GM18907 (cell line): ENCODE measurements at regions not wholly inside any gene's neighbourhood (a gene's known extent, or its start where the extent isn't known, plus 50 kb on each side); places are given as distances from the start of the nearest gene placed in this dataset.

Source experiments
- ATAC-seq: cut with Tn5 transposase; IDR thresholded peaks from one replicate; pipeline ENCODE4 v1.9.1; 2021; ENCODE audit warnings: mild to moderate bottlenecking, moderate library complexity; ENCODE audit not compliant: unreplicated experiment

- ATAC-seq: no peak
These were observed 1379.8 kb downstream of the MAT2B start for GRCh38 chr5:164885179-164885578.

GRCh38 chr5:164893071-164893470 lies 1387.7 kb downstream of the MAT2B start:
- ATAC-seq: no peak

- ATAC-seq: no peak
These were observed 1393.3 kb downstream of the MAT2B start for GRCh38 chr5:164898705-164899104.

- ATAC-seq: no peak
These were observed 1404.3 kb downstream of the MAT2B start for GRCh38 chr5:164909673-164910072.

GRCh38 chr5:164921722-164922121 lies 1416.3 kb downstream of the MAT2B start:
- ATAC-seq: no peak

GRCh38 chr5:164934039-164934438 lies 1428.6 kb downstream of the MAT2B start:
- no peak for ATAC-seq

GRCh38 chr5:164934561-164934960 lies 1429.1 kb downstream of the MAT2B start:
- no peak for ATAC-seq

GRCh38 chr5:164941132-164941531 lies 1435.7 kb downstream of the MAT2B start:
- ATAC-seq: no peak

GRCh38 chr5:164950927-164951326 lies 1445.5 kb downstream of the MAT2B start:
- no peak for ATAC-seq

- no peak for ATAC-seq
These were observed 1446.2 kb downstream of the MAT2B start for GRCh38 chr5:164951570-164951969.

GRCh38 chr5:164958688-164959087 lies 1453.3 kb downstream of the MAT2B start:
- ATAC-seq: no peak

GRCh38 chr5:164959761-164960160 lies 1454.3 kb downstream of the MAT2B start:
- ATAC-seq: no peak

- ATAC-seq: no peak
These were observed 1457.0 kb downstream of the MAT2B start for GRCh38 chr5:164962329-164962961.

GRCh38 chr5:164966611-164967010 lies 1461.2 kb downstream of the MAT2B start:
- no peak for ATAC-seq

GRCh38 chr5:164967354-164967753 lies 1461.9 kb downstream of the MAT2B start:
- ATAC-seq: no peak

- no peak for ATAC-seq
These were observed 1467.6 kb downstream of the MAT2B start for GRCh38 chr5:164972973-164973372.

- ATAC-seq: no peak
These were observed 1470.6 kb downstream of the MAT2B start for GRCh38 chr5:164975986-164976385.

GRCh38 chr5:164980480-164980879 lies 1475.1 kb downstream of the MAT2B start:
- no peak for ATAC-seq

GRCh38 chr5:164998142-164998541 lies 1492.7 kb downstream of the MAT2B start:
- no peak for ATAC-seq

GRCh38 chr5:164998590-164998989 lies 1493.2 kb downstream of the MAT2B start:
- ATAC-seq: no peak

- no peak for ATAC-seq
These were observed 1495.2 kb downstream of the MAT2B start for GRCh38 chr5:165000479-165001190.

GRCh38 chr5:165003283-165003682 lies 1497.9 kb downstream of the MAT2B start:
- ATAC-seq: no peak

- no peak for ATAC-seq
These were observed 1498.8 kb downstream of the MAT2B start for GRCh38 chr5:165004175-165004574.
